ENCODE measurements at regions not wholly inside any gene's neighbourhood (a gene's known extent, or its start where the extent isn't known, plus 50 kb on each side); places are given as distances from the start of the nearest gene placed in this dataset.

DNA sequence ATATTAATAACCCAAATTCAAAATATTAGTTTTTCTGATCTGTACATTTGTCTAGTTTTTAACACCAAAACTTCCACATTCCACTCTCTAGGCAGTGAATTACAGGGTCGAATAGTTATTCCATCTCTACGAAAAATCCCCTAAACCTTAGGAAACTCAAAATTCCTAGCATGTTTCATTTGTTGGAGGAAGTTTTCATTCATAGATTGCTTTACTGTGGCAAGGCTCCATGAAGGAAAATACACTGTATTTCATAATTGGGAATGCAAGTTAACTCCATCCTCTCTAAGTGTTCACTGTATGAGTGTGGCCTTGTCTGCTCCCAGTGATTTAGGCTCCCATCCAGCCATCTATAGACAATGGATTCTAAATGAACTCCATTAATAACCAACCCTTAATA is 296.1 kb downstream of the TENT5A start:
- Histone ChIP-seq H3K27me3 (no peaks in the 10 kb centered on the region), H3K4me1 (no peaks in the 10 kb centered on the region), H3K9ac (no peak overlapping the region), H3K4me2 (no peak overlapping the region), H3K4me3 (no peak overlapping the region), H4K20me1 (no peaks in the 10 kb centered on the region), H3K27ac (no peak overlapping the region), H3K9me3 (replicated peaks in 1 of 11) (no peaks in the 10 kb centered on the region), H3K36me3 (no peaks in the 10 kb centered on the region)
- no peak for TF ChIP-seq Cebpa-rat (IDR thresholded peaks at IDR 0.05)

DNA sequence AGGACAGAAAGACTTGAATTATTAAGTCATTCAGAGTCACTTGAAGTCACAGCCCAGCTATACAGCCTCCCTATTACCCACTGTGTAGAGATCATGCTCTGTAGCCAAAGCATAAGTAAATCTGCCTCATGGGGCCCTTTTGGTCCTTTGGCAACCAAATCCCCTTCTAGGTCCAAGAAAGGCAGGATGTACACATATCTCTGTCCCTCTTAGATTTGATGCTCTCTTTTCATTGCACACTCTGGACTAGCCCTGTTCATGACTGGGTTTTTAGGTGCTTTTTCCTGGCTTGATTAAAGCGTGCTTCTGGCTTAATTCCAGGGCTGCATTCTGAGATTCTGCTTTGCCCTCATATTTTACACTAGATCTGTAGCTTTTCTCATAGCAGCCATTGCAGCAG is 296.8 kb downstream of the TENT5A start:
- Histone ChIP-seq H3K4me1 (no peaks in the 10 kb centered on the region), H3K27ac (no peak overlapping the region), H3K4me2 (no peak overlapping the region), H3K9me3 (replicated peaks in 1 of 11) (no peaks in the 10 kb centered on the region), H3K4me3 (no peak overlapping the region), H3K27me3 (no peaks in the 10 kb centered on the region), H3K36me3 (no peaks in the 10 kb centered on the region), H3K9ac (no peak overlapping the region), H4K20me1 (no peaks in the 10 kb centered on the region)
- TF ChIP-seq Cebpa-rat (IDR thresholded peaks at IDR 0.05): no peak

DNA sequence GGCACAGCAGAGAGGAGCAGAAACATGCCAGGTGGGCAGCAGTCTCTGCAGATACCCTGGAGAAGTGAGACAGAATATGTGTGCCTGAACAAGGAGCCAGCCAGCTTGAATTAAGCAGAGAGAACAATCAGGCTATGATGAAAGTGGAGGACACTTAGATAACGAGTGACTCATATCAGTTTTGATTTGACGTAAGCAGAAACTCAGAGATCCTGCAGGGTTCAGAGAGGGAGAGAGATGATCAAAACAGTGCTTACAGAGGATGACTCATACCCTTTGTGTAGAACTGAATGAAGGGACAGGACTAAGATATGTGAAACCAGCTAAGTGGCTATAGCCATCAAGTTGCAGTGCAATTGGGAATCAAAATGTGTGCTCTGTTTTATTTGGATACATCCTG is 300.7 kb downstream of the TENT5A start:
- Histone ChIP-seq H3K4me1 (no peaks in the 10 kb centered on the region), H4K20me1 (no peaks in the 10 kb centered on the region), H3K36me3 (no peaks in the 10 kb centered on the region), H3K9ac (no peak overlapping the region), H3K27me3 (no peaks in the 10 kb centered on the region), H3K4me3 (no peak overlapping the region), H3K27ac (no peak overlapping the region), H3K9me3 (replicated peaks in 1 of 11) (no peaks in the 10 kb centered on the region), H3K4me2 (no peak overlapping the region)
- no peak for TF ChIP-seq Cebpa-rat (IDR thresholded peaks at IDR 0.05)

DNA sequence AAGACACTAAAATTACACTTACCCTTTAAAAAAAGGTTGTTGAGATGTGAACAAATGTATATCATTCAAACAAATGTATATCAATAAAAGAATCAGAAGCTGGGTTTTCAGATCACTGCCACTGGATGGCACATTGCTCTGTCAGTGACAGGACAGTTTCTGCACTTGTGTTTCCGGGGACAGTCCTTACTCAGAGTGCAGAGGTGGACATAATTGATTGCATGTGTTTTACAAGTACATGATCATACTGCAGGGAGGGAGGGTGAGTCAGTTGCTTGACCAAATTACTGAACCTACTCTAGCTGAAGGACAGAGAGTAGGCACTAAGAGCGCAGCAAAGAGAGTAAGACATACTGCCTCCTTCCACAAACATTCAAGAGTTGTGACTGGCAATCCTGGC is 302.3 kb downstream of the TENT5A start:
- H4K20me1 ChIP-seq: no peaks in the 10 kb centered on the region
- H3K4me2 ChIP-seq: no peak overlapping the region
- H3K9ac ChIP-seq: no peak overlapping the region
- no peaks in the 10 kb centered on the region for H3K27me3 ChIP-seq
- no peaks in the 10 kb centered on the region for H3K9me3 ChIP-seq (replicated peaks in 1 of 11)
- no peak overlapping the region for H3K27ac ChIP-seq
- H3K4me1 ChIP-seq: no peaks in the 10 kb centered on the region
- no peaks in the 10 kb centered on the region for H3K36me3 ChIP-seq
- no peak for TF ChIP-seq Cebpa-rat (IDR thresholded peaks at IDR 0.05)
- no peak overlapping the region for H3K4me3 ChIP-seq

DNA sequence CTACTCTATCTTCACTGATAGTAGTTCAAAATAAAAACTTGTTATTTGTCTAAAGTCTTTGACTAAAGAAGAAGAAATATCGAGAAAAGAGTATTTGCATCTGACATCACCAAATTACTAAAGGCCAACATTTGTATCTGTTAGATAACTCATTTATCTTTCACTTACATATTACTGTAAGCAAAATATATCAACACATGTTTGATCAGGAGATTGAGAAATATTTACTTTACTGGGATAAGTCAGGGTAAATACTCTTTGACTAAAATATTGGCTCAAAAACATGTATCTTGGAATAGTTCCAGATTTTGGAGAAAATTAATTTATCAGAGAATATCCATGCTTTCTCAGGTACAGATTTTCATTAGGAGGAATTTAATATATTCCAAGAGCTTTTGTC is 306.0 kb downstream of the TENT5A start:
- H3K27ac ChIP-seq: no peak overlapping the region
- H3K4me3 ChIP-seq: no peak overlapping the region
- H3K9me3 ChIP-seq (replicated peaks in 1 of 11): no peaks in the 10 kb centered on the region
- TF ChIP-seq Cebpa-rat (IDR thresholded peaks at IDR 0.05): no peak
- no peaks in the 10 kb centered on the region for H4K20me1 ChIP-seq
- no peak overlapping the region for H3K9ac ChIP-seq
- no peaks in the 10 kb centered on the region for H3K27me3 ChIP-seq
- no peak overlapping the region for H3K4me2 ChIP-seq
- no peaks in the 10 kb centered on the region for H3K4me1 ChIP-seq
- no peaks in the 10 kb centered on the region for H3K36me3 ChIP-seq

DNA sequence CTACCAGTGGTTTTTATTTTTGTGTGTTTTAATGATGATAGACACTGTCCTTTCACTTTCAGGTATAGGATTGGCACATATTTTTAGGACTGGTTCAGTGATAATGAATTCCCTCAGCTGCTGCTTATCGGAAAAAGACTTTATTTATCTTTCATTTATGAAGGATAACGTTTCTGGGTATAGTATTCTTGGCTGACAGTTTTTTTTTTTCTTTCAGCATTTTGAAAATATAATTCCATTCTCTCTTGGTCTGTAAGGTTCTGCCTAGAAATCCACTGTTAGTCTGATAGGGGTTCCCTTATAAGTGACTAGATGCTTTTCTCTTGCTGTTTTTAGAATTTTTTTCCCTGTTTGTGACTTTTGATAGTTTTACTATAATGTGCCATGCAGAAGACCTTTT is 313.1 kb downstream of the TENT5A start:
- H3K4me2 ChIP-seq: no peak overlapping the region
- no peaks in the 10 kb centered on the region for H4K20me1 ChIP-seq
- H3K27ac ChIP-seq: no peak overlapping the region
- no peaks in the 10 kb centered on the region for H3K4me1 ChIP-seq
- H3K4me3 ChIP-seq: no peak overlapping the region
- H3K27me3 ChIP-seq: no peaks in the 10 kb centered on the region
- no peak overlapping the region for H3K9ac ChIP-seq
- TF ChIP-seq Cebpa-rat (IDR thresholded peaks at IDR 0.05): no peak
- H3K9me3 ChIP-seq (replicated peaks in 1 of 11): peaks cover 0 to 12% (median 4%) of the 10 kb centered on the region in 11 experiments; a peak in 4 of 22 replicates
- no peaks in the 10 kb centered on the region for H3K36me3 ChIP-seq

DNA sequence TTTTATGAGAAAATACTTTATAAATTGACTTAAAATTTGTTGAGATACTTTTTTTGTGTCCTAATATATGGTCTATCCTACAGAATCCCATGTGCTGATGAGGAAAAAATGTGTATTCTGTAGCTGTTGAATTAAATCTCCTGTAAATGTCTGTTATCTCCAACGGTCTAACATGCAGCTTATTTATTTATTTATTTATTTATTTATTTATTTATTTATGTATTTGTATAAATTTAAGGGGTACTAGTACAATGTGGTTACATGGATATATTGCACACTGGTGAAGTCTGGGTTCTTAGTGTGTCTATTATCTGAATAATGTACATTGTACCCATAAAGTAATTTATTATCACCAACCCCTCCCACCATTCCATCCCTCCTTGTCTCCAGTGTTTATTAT is 315.5 kb downstream of the TENT5A start:
- no peak for TF ChIP-seq Cebpa-rat (IDR thresholded peaks at IDR 0.05)
- no peak overlapping the region for H3K4me3 ChIP-seq

DNA sequence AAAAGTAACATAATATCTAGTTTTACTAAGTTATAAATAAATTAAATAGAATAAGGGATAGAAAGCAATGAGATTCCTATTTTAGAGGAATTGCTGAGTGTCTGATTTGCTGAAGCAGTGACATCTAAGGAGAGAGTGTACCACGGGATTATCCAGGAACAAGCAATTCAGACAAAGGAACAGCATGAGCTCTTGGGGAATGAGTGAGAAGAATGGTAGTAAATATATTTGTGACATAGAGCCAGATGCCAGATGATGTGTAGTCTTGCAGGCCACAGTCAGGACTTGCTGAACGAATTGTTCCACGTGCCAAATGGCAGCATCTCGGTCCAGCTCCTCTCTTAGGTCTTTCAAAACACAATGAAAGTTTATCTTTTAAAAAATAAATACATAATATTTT is 339.2 kb downstream of the TENT5A start:
- Histone ChIP-seq H3K4me2 (no peak overlapping the region), H3K4me3 (no peak overlapping the region), H3K9me3 (replicated peaks in 1 of 11) (no peaks in the 10 kb centered on the region), H3K27ac (no peak overlapping the region), H3K27me3 (no peaks in the 10 kb centered on the region), H3K4me1 (no peaks in the 10 kb centered on the region), H3K36me3 (no peaks in the 10 kb centered on the region), H4K20me1 (no peaks in the 10 kb centered on the region), H3K9ac (no peak overlapping the region)
- no peak for TF ChIP-seq Cebpa-rat (IDR thresholded peaks at IDR 0.05)

More for the DNA sequence above, 315.5 kb downstream of the TENT5A start:
- no peaks in the 10 kb centered on the region for H3K4me1 ChIP-seq
- peaks cover 0 to 12% (median 4%) of the 10 kb centered on the region in 11 experiments; a peak in 4 of 22 replicates for H3K9me3 ChIP-seq (replicated peaks in 1 of 11)
- no peak overlapping the region for H3K4me2 ChIP-seq
- no peaks in the 10 kb centered on the region for H3K36me3 ChIP-seq
- no peak overlapping the region for H3K27ac ChIP-seq
- no peaks in the 10 kb centered on the region for H3K27me3 ChIP-seq
- no peak overlapping the region for H3K9ac ChIP-seq
- no peaks in the 10 kb centered on the region for H4K20me1 ChIP-seq

DNA sequence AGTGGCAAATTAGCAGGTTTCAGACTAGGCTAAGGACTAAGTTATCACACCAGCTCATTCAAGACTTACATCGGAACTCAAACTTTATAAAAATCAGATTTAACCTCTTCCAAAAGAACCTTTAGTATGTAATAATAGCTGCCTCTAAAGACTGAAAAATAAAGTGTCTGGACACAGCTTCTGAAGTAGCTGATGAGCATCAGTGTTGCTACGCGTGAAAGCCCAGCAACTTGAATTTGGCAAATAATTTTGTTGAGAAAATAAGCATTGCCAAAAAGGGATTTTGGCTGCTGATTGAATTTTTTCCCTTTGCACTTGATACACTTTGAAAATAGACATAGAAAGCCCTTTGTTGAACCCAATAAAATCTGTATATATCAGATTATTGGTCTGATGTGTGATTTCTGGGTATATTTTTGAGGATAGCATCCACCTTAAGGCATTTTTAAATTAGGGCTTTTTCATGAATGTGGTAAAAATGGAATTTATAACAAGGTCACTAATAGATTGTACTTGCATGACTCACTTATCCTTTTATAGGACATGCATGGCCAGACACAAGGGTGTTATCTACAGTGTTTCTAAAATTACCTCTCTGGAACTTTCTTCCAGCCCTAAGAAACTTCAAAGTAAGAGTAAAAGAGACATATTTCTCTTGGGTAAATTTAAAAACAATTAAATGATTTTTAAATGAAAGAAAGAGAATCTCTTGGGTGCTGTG is 350.4 kb downstream of the TENT5A start:
- no peaks in the 10 kb centered on the region for H3K4me1 ChIP-seq
- H3K9ac ChIP-seq: no peak overlapping the region
- no peak overlapping the region for H3K4me2 ChIP-seq
- H3K4me3 ChIP-seq: no peak overlapping the region
- no peak for TF ChIP-seq Cebpa-rat (IDR thresholded peaks at IDR 0.05)
- no peaks in the 10 kb centered on the region for H3K27me3 ChIP-seq
- no peaks in the 10 kb centered on the region for H4K20me1 ChIP-seq
- H3K27ac ChIP-seq: no peak overlapping the region
- H3K36me3 ChIP-seq: no peaks in the 10 kb centered on the region
- no peaks in the 10 kb centered on the region for H3K9me3 ChIP-seq (replicated peaks in 1 of 11)

DNA sequence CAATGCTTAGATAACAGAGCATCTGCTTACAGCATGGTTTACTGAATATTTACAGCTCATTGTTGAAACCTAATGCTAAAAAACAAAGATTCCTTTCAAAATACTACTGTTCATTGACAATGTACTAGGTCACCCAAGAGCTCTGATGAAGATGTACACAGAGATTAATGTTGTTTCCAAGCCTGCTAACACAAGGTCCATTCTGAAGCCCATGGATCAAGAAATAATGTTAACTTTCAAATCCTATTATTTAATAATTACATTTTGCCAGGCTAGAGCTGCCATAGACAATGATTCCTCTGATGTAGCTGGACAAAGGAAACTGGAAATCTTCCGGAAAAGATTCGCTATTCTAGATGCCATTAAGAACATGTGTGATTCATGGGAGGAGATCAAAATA is 355.6 kb downstream of the TENT5A start:
- Histone ChIP-seq H3K4me3 (no peak overlapping the region), H4K20me1 (no peaks in the 10 kb centered on the region), H3K27ac (no peak overlapping the region), H3K9me3 (replicated peaks in 1 of 11) (peaks cover 7 to 12% (median 9%) of the 10 kb centered on the region in 11 experiments; a peak in 19 of 22 replicates), H3K36me3 (no peaks in the 10 kb centered on the region), H3K4me1 (no peaks in the 10 kb centered on the region; a peak in 1 of 20 replicates), H3K4me2 (no peak overlapping the region), H3K27me3 (no peaks in the 10 kb centered on the region), H3K9ac (no peak overlapping the region)
- no peak for TF ChIP-seq Cebpa-rat (IDR thresholded peaks at IDR 0.05)
